Gastroesophageal sphincter (tissue), 3 donors: ENCODE measurements at regions not wholly inside any gene's neighbourhood (a gene's known extent, or its start where the extent isn't known, plus 50 kb on each side); places are given as distances from the start of the nearest gene placed in this dataset.

Experiments
- EP300 ChIP-seq: sonication (generic); formaldehyde crosslinking; IDR thresholded peaks from one replicate; pipeline ENCODE4 v1.6.1; 2017; ENCODE audit warnings: antibody characterized with exemption, mild to moderate bottlenecking
- POLR2A ChIP-seq, 2 donors: fragments of 450-650 bp; IDR thresholded peaks; one replicate each; pipeline ENCODE4 v1.6.1; 2017; ENCODE audit warnings: antibody characterized with exemption in 2 of 2, mild to moderate bottlenecking in 2 of 2, moderate library complexity in 1 of 2
- POLR2AphosphoS5 ChIP-seq: sonication (generic); formaldehyde crosslinking; IDR thresholded peaks from one replicate; pipeline ENCODE4 v1.6.1; 2017; ENCODE audit warnings: antibody characterized with exemption
- TF ChIP-seq, protein P1 (sequence below), 4 experiments: fragments of 200-600 bp in 2 of 4; fragments of 450-650 bp in 2 of 4; sonication (generic) in 1 of 4; IDR thresholded peaks; one replicate each; pipeline ENCODE4 v1.5.1; 2017 to 2019; ENCODE audit warnings: antibody characterized with exemption in 4 of 4, mild to moderate bottlenecking in 2 of 4, moderate library complexity in 2 of 4

DNA sequence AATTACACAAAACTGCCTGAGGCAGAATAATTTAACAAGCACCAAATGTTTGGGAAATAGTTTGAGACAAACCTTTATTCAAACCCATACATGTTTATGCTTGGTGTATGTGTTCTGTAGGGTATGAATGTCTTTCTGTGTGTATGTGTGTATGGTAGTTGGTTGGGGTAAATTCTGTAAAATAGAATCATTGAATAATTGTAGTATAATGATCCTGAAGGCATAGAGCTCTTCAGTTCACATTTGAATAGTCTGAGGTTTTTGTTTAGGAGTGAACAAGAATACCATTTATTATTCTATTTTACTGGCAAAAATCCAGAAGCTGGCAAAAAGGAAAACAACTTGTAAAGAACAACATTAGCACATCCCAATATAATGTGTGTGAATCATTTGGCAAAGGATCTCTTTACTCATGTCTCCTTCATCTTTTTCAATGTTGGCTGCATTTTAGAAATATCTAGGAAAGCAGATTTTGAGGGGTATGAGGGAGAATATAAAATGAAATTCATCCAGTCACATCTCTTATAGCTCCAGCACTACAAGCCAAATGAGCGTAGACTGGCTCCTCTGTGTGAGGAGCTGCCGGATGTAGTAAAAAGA lies 70.4 kb upstream of the XIST start:
- TF ChIP-seq, protein P1, sequence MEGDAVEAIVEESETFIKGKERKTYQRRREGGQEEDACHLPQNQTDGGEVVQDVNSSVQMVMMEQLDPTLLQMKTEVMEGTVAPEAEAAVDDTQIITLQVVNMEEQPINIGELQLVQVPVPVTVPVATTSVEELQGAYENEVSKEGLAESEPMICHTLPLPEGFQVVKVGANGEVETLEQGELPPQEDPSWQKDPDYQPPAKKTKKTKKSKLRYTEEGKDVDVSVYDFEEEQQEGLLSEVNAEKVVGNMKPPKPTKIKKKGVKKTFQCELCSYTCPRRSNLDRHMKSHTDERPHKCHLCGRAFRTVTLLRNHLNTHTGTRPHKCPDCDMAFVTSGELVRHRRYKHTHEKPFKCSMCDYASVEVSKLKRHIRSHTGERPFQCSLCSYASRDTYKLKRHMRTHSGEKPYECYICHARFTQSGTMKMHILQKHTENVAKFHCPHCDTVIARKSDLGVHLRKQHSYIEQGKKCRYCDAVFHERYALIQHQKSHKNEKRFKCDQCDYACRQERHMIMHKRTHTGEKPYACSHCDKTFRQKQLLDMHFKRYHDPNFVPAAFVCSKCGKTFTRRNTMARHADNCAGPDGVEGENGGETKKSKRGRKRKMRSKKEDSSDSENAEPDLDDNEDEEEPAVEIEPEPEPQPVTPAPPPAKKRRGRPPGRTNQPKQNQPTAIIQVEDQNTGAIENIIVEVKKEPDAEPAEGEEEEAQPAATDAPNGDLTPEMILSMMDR (IDR thresholded peaks at IDR 0.05): no peak
- TF ChIP-seq POLR2A (IDR thresholded peaks at IDR 0.05): no peak
- no peak for TF ChIP-seq POLR2AphosphoS5
- no peak for TF ChIP-seq EP300
